ENCODE measurements at regions not wholly inside any gene's neighbourhood (a gene's known extent, or its start where the extent isn't known, plus 50 kb on each side); places are given as distances from the start of the nearest gene placed in this dataset.

- Histone ChIP-seq H3K9me3 (no peaks in the 10 kb centered on the region), H3K4me3 (no peak overlapping the region), H3K36me3 (ENCODE audit: low read depth) (no peaks in the 10 kb centered on the region), H3K4me1 (ENCODE audit: low read depth) (no peaks in the 10 kb centered on the region)
- DNase-seq (no peak), ATAC-seq (no peak)
- intact Hi-C loops (cut with DNase I, micrococcal nuclease), result no loop called here
- TF ChIP-seq, protein P1, sequence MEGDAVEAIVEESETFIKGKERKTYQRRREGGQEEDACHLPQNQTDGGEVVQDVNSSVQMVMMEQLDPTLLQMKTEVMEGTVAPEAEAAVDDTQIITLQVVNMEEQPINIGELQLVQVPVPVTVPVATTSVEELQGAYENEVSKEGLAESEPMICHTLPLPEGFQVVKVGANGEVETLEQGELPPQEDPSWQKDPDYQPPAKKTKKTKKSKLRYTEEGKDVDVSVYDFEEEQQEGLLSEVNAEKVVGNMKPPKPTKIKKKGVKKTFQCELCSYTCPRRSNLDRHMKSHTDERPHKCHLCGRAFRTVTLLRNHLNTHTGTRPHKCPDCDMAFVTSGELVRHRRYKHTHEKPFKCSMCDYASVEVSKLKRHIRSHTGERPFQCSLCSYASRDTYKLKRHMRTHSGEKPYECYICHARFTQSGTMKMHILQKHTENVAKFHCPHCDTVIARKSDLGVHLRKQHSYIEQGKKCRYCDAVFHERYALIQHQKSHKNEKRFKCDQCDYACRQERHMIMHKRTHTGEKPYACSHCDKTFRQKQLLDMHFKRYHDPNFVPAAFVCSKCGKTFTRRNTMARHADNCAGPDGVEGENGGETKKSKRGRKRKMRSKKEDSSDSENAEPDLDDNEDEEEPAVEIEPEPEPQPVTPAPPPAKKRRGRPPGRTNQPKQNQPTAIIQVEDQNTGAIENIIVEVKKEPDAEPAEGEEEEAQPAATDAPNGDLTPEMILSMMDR (IDR thresholded peaks at IDR 0.05), result no peak
Measured at GRCh38 chr11:121770939-121771595, 318.3 kb upstream of the SORL1-AS1 start.

- ATAC-seq, result no peak
- TF ChIP-seq, protein P1 (IDR thresholded peaks at IDR 0.05), result no peak
- intact Hi-C loops (cut with DNase I, micrococcal nuclease), result no loop called here
Measured at GRCh38 chr11:121769191-121769590, 316.4 kb upstream of the SORL1-AS1 start.

DNA sequence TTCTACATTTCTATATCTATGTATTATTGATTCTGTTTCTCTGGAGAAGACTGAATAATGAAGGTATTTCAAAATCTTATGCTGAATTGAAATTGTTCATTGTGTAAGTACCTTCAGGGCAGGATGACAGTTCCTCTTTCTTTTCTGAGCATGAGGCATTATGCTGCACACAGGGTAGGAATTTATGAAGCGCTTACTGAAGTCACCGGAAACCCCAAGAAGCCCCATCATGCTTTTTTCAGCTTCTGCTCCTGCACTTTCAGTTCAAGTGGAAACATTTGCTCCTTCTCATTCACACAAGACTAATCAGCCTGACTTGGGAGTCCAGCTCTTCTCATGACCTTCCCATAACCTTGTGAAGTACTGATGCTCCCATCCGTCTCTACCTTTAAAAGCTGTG, 314.7 kb upstream of the SORL1-AS1 start:
- DNase-seq, result no peak
- no peaks in the 10 kb centered on the region for H3K4me1 ChIP-seq (ENCODE audit: low read depth)
- no peaks in the 10 kb centered on the region for H3K9me3 ChIP-seq
- no peak overlapping the region for H3K4me3 ChIP-seq
- intact Hi-C loops (cut with DNase I, micrococcal nuclease), result no loop called here
- H3K36me3 ChIP-seq (ENCODE audit: low read depth), result no peaks in the 10 kb centered on the region
- no peak for ATAC-seq
- TF ChIP-seq, protein P1 (IDR thresholded peaks at IDR 0.05), result no peak

More at GRCh38 chr11:121769191-121769590, 316.4 kb upstream of the SORL1-AS1 start:
- no peak overlapping the region for H3K4me3 ChIP-seq
- no peaks in the 10 kb centered on the region for H3K9me3 ChIP-seq
- H3K36me3 ChIP-seq (ENCODE audit: low read depth), result no peaks in the 10 kb centered on the region
- DNase-seq, result no peak
- H3K4me1 ChIP-seq (ENCODE audit: low read depth), result no peaks in the 10 kb centered on the region

GRCh38 chr11:121766991-121767390, 314.2 kb upstream of the SORL1-AS1 start:
- TF ChIP-seq, protein P1 (IDR thresholded peaks at IDR 0.05), result no peak
- DNase-seq, result no peak
- no peaks in the 10 kb centered on the region for H3K9me3 ChIP-seq
- no peaks in the 10 kb centered on the region for H3K4me1 ChIP-seq (ENCODE audit: low read depth)
- ATAC-seq, result no peak
- H3K4me3 ChIP-seq, result no peak overlapping the region
- intact Hi-C loops (cut with DNase I, micrococcal nuclease), result no loop called here
- no peaks in the 10 kb centered on the region for H3K36me3 ChIP-seq (ENCODE audit: low read depth)

DNA sequence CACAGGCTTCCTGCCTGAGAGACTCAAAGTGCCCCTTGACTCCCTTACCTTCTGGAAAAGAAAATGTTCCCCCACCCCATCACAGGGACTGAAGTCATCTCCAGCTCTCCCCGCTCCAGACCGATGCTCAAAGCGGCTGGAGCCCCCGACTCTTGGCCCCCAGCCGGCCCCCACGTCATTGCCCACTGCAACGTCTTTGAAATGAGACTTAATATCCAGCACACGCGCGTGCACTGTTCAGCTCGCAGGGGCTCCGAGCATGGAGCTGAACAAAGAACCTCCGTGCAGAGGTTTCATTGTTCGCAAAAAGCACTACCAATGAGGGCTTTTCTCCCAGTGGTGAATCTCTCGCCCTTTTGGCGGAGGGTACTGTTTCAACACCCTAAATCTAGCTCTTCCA, 313.4 kb upstream of the SORL1-AS1 start:
- Histone ChIP-seq H3K4me3 (no peak overlapping the region), H3K36me3 (ENCODE audit: low read depth) (no peaks in the 10 kb centered on the region), H3K4me1 (ENCODE audit: low read depth) (no peaks in the 10 kb centered on the region), H3K9me3 (no peaks in the 10 kb centered on the region)
- TF ChIP-seq, protein P1 (IDR thresholded peaks at IDR 0.05), result no peak
- intact Hi-C loops (cut with DNase I, micrococcal nuclease), result no loop called here
- no peak for ATAC-seq
- DNase-seq, result no peak

DNA sequence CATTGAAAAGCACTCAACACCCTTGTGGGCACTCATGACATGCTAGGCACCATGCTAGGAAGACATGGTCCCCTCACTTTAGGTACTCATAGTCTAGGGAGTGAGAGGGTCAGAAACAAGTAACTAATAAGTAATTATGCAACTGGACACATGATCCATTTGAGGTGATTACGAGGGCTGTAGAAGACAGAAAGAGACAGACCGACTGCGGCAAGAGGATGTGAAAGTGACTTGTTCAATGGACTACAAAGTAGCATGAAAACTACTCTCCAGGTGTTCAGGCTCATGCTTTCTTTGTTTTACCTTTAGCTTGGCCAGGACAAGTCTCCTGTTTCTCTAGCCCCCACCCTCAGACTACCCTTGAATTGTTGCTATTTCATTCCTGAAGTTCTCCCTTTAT, 310.8 kb upstream of the SORL1-AS1 start:
- TF ChIP-seq, protein P1 (IDR thresholded peaks at IDR 0.05), result no peak
- ATAC-seq (no peak), DNase-seq (no peak)
- intact Hi-C loops (cut with DNase I, micrococcal nuclease), result no loop called here
- Histone ChIP-seq H3K4me3 (no peak overlapping the region), H3K4me1 (ENCODE audit: low read depth) (no peaks in the 10 kb centered on the region), H3K9me3 (no peaks in the 10 kb centered on the region), H3K36me3 (ENCODE audit: low read depth) (no peaks in the 10 kb centered on the region)

Data from mucosa of descending colon (tissue), 3 donors.